GM18505 (cell line): ENCODE measurements at regions not wholly inside any gene's neighbourhood (a gene's known extent, or its start where the extent isn't known, plus 50 kb on each side); places are given as distances from the start of the nearest gene placed in this dataset.
"Not testable (repeated sequence)": the region's sequence is repeated elsewhere in the genome, so short reads cannot be mapped to it uniquely, and the experiment has no call there.

Source experiments
- ATAC-seq: cut with Tn5 transposase; IDR thresholded peaks from one replicate; pipeline ENCODE4 v1.9.1; 2021; ENCODE audit not compliant: unreplicated experiment
- POLR2A ChIP-seq: IDR thresholded peaks from 4 replicates; pipeline ENCODE4 v1.6.1; 2011; ENCODE audit warnings: borderline replicate concordance; ENCODE audit not compliant: insufficient read depth, insufficient read length; ENCODE audit errors: extremely low read depth

GRCh38 chr11:29095821-29096220 is 921.0 kb downstream of the KCNA4 start:
- no peak for ATAC-seq
- no peak for TF ChIP-seq POLR2A

- no peak for ATAC-seq
- TF ChIP-seq POLR2A: no peak
Measured at GRCh38 chr11:29093416-29094120, 923.3 kb downstream of the KCNA4 start.

- TF ChIP-seq POLR2A: no peak
- no peak for ATAC-seq
Measured at GRCh38 chr11:29087200-29087812, 929.5 kb downstream of the KCNA4 start.

- ATAC-seq: no peak
- no peak for TF ChIP-seq POLR2A
Measured at GRCh38 chr11:29075726-29076125, 941.1 kb downstream of the KCNA4 start.

GRCh38 chr11:29063630-29064361 is 953.0 kb downstream of the KCNA4 start:
- ATAC-seq: no peak
- no peak for TF ChIP-seq POLR2A

- no peak for TF ChIP-seq POLR2A
- no peak for ATAC-seq
Measured at GRCh38 chr11:29061452-29061851, 953.3 kb downstream of the METTL15 start.

- ATAC-seq: not testable (repeated sequence)
Measured at GRCh38 chr11:29056487-29056886, 948.3 kb downstream of the METTL15 start.

- no peak for TF ChIP-seq POLR2A
- ATAC-seq: no peak
Measured at GRCh38 chr11:29051935-29052334, 943.7 kb downstream of the METTL15 start.

GRCh38 chr11:29050962-29051361 is 942.8 kb downstream of the METTL15 start:
- not testable (repeated sequence) for ATAC-seq

GRCh38 chr11:29040489-29040888 is 932.3 kb downstream of the METTL15 start:
- TF ChIP-seq POLR2A: no peak
- no peak for ATAC-seq

- TF ChIP-seq POLR2A: no peak
- ATAC-seq: no peak
Measured at GRCh38 chr11:29032384-29033149, 924.4 kb downstream of the METTL15 start.

- TF ChIP-seq POLR2A: no peak
- ATAC-seq: no peak
Measured at GRCh38 chr11:29029452-29029851, 921.3 kb downstream of the METTL15 start.

- no peak for TF ChIP-seq POLR2A
- no peak for ATAC-seq
Measured at GRCh38 chr11:29027436-29027835, 919.2 kb downstream of the METTL15 start.
